ENCODE measurements at regions not wholly inside any gene's neighbourhood (a gene's known extent, or its start where the extent isn't known, plus 50 kb on each side); places are given as distances from the start of the nearest gene placed in this dataset.

DNA sequence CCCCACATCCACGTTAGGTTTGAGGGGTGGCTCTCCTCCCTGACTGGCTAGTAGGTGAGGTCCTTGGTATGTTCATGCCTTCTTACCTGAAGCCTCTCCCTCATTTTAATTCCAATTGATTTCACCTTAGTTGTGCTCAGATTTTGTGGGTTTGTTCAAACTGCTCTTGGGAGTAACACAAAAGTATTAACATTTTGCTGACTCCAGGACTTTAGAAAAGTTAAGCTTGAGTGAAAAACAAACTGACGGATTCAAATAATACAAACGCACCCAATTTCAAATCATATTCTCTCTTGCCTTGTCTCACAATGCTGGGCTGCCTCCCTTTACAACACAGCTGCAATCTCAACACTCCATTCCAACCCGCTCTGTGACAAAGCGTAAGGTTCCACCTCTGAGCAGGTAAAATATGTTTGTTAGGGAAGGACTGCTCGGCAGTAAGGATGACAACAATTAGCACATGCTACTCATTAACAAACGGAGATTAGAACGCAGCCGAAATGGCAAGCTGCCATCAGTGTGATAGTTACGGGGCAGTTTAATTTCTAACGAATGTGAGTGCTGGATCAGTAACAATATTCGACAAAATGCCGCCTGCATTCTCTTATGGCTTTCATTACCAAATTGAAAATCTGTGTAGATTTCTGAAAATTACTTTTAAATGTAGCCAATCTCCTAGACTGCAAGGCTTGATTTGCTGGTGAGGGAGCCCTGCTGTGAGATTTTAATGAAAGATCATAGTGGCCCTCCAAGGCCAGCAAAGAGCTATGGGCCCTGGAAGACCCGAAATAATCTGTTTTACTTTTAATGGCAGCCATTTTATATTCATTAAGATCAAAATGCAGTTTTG lies 730.6 kb upstream of the FANCL start:
- DNase-seq (ENCODE audit: low read depth) = no peak
- H3K4me3 ChIP-seq (ENCODE audit: low read length) = no peak overlapping the region
- TF ChIP-seq CTCF (conservative IDR thresholded peaks at IDR 0.05; ENCODE audit: low read length) = no peak

DNA sequence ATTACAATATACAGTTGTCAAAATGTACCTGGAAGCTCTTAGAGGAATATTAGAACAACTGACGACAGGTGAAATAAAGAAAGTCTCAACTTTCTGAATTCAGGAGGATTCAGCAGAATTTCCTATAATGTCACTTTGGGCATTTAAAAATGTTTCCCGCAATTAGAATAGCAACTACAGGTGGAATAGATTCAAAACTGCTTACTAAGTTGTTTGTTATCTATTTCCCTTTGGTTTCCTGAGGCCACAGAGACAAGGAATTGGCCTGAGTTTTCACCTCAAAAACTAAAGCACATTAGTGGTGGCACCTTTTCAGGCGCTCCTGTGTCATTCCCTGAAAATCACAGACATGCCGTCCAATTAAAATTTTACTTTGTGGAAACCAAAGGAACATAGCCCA lies 729.2 kb upstream of the FANCL start:
- no peak for DNase-seq (ENCODE audit: low read depth)
- TF ChIP-seq CTCF (conservative IDR thresholded peaks at IDR 0.05; ENCODE audit: low read length) = no peak
- no peak overlapping the region for H3K4me3 ChIP-seq (ENCODE audit: low read length)

- no peak for TF ChIP-seq CTCF (conservative IDR thresholded peaks at IDR 0.05; ENCODE audit: low read length)
- no peak overlapping the region for H3K4me3 ChIP-seq (ENCODE audit: low read length)
- no peak for DNase-seq (ENCODE audit: low read depth)
These were observed 727.8 kb upstream of the FANCL start for GRCh38 chr2:58968885-58969284.

DNA sequence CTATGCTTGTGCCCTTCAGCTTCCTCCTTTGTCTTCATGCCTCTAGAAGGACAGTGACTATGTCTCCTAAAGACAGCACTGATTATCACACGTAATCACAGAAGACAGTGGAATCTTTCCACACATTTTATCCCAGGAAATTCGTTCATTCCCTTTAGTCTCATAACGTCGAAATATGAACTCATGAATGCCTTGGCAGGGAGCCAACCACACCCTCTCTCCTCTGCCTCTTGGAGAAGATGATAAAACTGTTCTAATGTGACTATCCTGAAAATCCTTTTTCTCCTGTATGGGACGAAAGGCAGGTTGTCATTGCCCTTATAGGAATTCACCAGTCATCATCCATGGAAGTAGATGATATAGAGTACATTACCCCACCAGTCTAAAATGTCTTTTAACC lies 726.6 kb upstream of the FANCL start:
- TF ChIP-seq CTCF (conservative IDR thresholded peaks at IDR 0.05; ENCODE audit: low read length) = no peak
- DNase-seq (ENCODE audit: low read depth) = no peak
- H3K4me3 ChIP-seq (ENCODE audit: low read length) = no peak overlapping the region

GRCh38 chr2:58965602-58966001 lies 724.5 kb upstream of the FANCL start:
- DNase-seq (ENCODE audit: low read depth) = no peak
- TF ChIP-seq CTCF (conservative IDR thresholded peaks at IDR 0.05; ENCODE audit: low read length) = no peak
- H3K4me3 ChIP-seq (ENCODE audit: low read length) = no peak overlapping the region

- H3K4me3 ChIP-seq (ENCODE audit: low read length) = no peak overlapping the region
- no peak for TF ChIP-seq CTCF (conservative IDR thresholded peaks at IDR 0.05; ENCODE audit: low read length)
- no peak for DNase-seq (ENCODE audit: low read depth)
These were observed 718.9 kb upstream of the FANCL start for GRCh38 chr2:58959996-58960395.

- TF ChIP-seq CTCF (conservative IDR thresholded peaks at IDR 0.05; ENCODE audit: low read length) = no peak
- no peak overlapping the region for H3K4me3 ChIP-seq (ENCODE audit: low read length)
- DNase-seq (ENCODE audit: low read depth) = no peak
These were observed 716.2 kb upstream of the FANCL start for GRCh38 chr2:58957188-58957840.
